ENCODE measurements at regions not wholly inside any gene's neighbourhood (a gene's known extent, or its start where the extent isn't known, plus 50 kb on each side); places are given as distances from the start of the nearest gene placed in this dataset.

GRCh38 chr18:5606951-5607350, 63.2 kb upstream of the EPB41L3 start:
- Mint-ChIP-seq H3K36me3 (ENCODE audit: low read depth) (no peaks in the 10 kb centered on the region), H3K4me3 (no peak overlapping the region), H3K27me3 (peaks cover 17% of the 10 kb centered on the region), H3K4me1 (ENCODE audit: low read depth) (no peaks in the 10 kb centered on the region), H3K27ac (no peak overlapping the region), H3K9me3 (no peaks in the 10 kb centered on the region)

GRCh38 chr18:5604778-5605177, 61.0 kb upstream of the EPB41L3 start:
- H3K27ac Mint-ChIP-seq, result no peak overlapping the region
- no peaks in the 10 kb centered on the region for H3K4me1 Mint-ChIP-seq (ENCODE audit: low read depth)
- no peak overlapping the region for H3K4me3 Mint-ChIP-seq
- no peaks in the 10 kb centered on the region for H3K9me3 Mint-ChIP-seq
- H3K27me3 Mint-ChIP-seq, result peaks cover 15% of the 10 kb centered on the region
- H3K36me3 Mint-ChIP-seq (ENCODE audit: low read depth), result no peaks in the 10 kb centered on the region

GRCh38 chr18:5603153-5603552, 59.4 kb upstream of the EPB41L3 start:
- H3K27me3 Mint-ChIP-seq, result peaks cover 14% of the 10 kb centered on the region

GRCh38 chr18:5601188-5601624, 57.4 kb upstream of the EPB41L3 start:
- Mint-ChIP-seq H3K4me1 (ENCODE audit: low read depth) (no peaks in the 10 kb centered on the region), H3K4me3 (no peak overlapping the region), H3K27ac (no peak overlapping the region), H3K27me3 (peaks cover 12% of the 10 kb centered on the region), H3K9me3 (no peaks in the 10 kb centered on the region), H3K36me3 (ENCODE audit: low read depth) (no peaks in the 10 kb centered on the region)

More at GRCh38 chr18:5603153-5603552, 59.4 kb upstream of the EPB41L3 start:
- no peaks in the 10 kb centered on the region for H3K9me3 Mint-ChIP-seq
- no peaks in the 10 kb centered on the region for H3K36me3 Mint-ChIP-seq (ENCODE audit: low read depth)
- H3K4me1 Mint-ChIP-seq (ENCODE audit: low read depth), result no peaks in the 10 kb centered on the region
- H3K27ac Mint-ChIP-seq, result no peak overlapping the region
- H3K4me3 Mint-ChIP-seq, result no peak overlapping the region

GRCh38 chr18:5600378-5601071, 56.7 kb upstream of the EPB41L3 start:
- no peaks in the 10 kb centered on the region for H3K36me3 Mint-ChIP-seq (ENCODE audit: low read depth)
- H3K27me3 Mint-ChIP-seq, result peaks cover 8% of the 10 kb centered on the region
- no peak overlapping the region for H3K27ac Mint-ChIP-seq
- no peaks in the 10 kb centered on the region for H3K9me3 Mint-ChIP-seq
- no peak overlapping the region for H3K4me3 Mint-ChIP-seq
- no peaks in the 10 kb centered on the region for H3K4me1 Mint-ChIP-seq (ENCODE audit: low read depth)

- Mint-ChIP-seq H3K36me3 (ENCODE audit: low read depth) (no peaks in the 10 kb centered on the region), H3K9me3 (peaks cover 8% of the 10 kb centered on the region), H3K27ac (no peak overlapping the region), H3K27me3 (peaks cover 13% of the 10 kb centered on the region), H3K4me3 (no peak overlapping the region), H3K4me1 (ENCODE audit: low read depth) (no peaks in the 10 kb centered on the region)
Observed at GRCh38 chr18:5596585-5596984, 52.8 kb upstream of the EPB41L3 start.

Data from stimulated activated naive CD8-positive, alpha-beta T cell treated with anti-CD3 and anti-CD28 coated beads, Interleukin-15, Interleukin-2, amounts not matched to agents 100 ng/mL and 50 ng/mL, for 24 hours (primary cell).